WTC11 (cell line): ENCODE measurements at regions not wholly inside any gene's neighbourhood (a gene's known extent, or its start where the extent isn't known, plus 50 kb on each side); places are given as distances from the start of the nearest gene placed in this dataset.

Source experiments
- ATAC-seq: fragments of 200-7000 bp; cut with Tn5 transposase; 2 replicates; pipeline ENCODE4 v1.10.0; 2021; ENCODE audit warnings: mild to moderate bottlenecking, moderate library complexity
- CTCF ChIA-PET: fragments of 300-600 bp; sonication (Branson Sonifier 250); formaldehyde crosslinking; loops from one replicate; lab custom pipeline; 2021; ENCODE audit warnings: antibody characterized with exemption; lab: Charles Lee
- POLR2A ChIA-PET: fragments of 350-600 bp; sonication (Branson Sonifier 250); formaldehyde crosslinking; loops from one replicate; lab custom pipeline; 2021; ENCODE audit warnings: antibody characterized with exemption; lab: Charles Lee
- DNase-seq: peaks from one replicate; pipeline ENCODE4 v3.0.0; 2021; ENCODE audit warnings: low spot score
- H3K27ac Mint-ChIP-seq: 2 replicates; pipeline ENCODE4 v1.8.0; 2021; ENCODE audit warnings: mixed read lengths
- H3K27me3 Mint-ChIP-seq: 2 replicates; pipeline ENCODE4 v1.8.0; 2021; ENCODE audit warnings: low read depth, mild to moderate bottlenecking, moderate library complexity, mixed read lengths
- H3K36me3 Mint-ChIP-seq: 2 replicates; pipeline ENCODE4 v1.8.0; 2021; ENCODE audit warnings: mixed read lengths
- H3K4me1 Mint-ChIP-seq: 2 replicates; pipeline ENCODE4 v1.8.0; 2022; ENCODE audit warnings: mixed read lengths
- H3K4me3 Mint-ChIP-seq: 2 replicates; pipeline ENCODE4 v1.8.0; 2021; ENCODE audit warnings: mild to moderate bottlenecking, moderate library complexity, mixed read lengths
- H3K9me3 Mint-ChIP-seq: 2 replicates; pipeline ENCODE4 v1.8.0; 2021; ENCODE audit warnings: mixed read lengths
- CBFB ChIP-seq: sonication (generic); formaldehyde crosslinking; IDR thresholded peaks from 2 replicates; pipeline ENCODE4 v1.8.1; 2022; ENCODE audit warnings: mild to moderate bottlenecking, low read depth, missing genetic modification reagents
- CREM ChIP-seq: sonication (generic); formaldehyde crosslinking; IDR thresholded peaks from 2 replicates; pipeline ENCODE4 v1.8.1; 2022; ENCODE audit warnings: mild to moderate bottlenecking, missing genetic modification reagents, moderate library complexity
- EMX1 ChIP-seq: fragments of 250-450 bp; sonication (Bioruptor Pico); IDR thresholded peaks from 2 replicates; pipeline ENCODE4 v1.8.0; 2021; ENCODE audit warnings: mild to moderate bottlenecking
- FOXJ3 ChIP-seq: sonication (generic); formaldehyde crosslinking; IDR thresholded peaks from 2 replicates; pipeline ENCODE4 v1.9.0; 2021; ENCODE audit warnings: missing genetic modification reagents, mild to moderate bottlenecking, borderline replicate concordance
- GABPB1 ChIP-seq: sonication (generic); formaldehyde crosslinking; IDR thresholded peaks from 2 replicates; pipeline ENCODE4 v1.8.1; 2023; ENCODE audit warnings: mild to moderate bottlenecking, missing genetic modification reagents
- IRF1 ChIP-seq: sonication (generic); formaldehyde crosslinking; IDR thresholded peaks from 2 replicates; pipeline ENCODE4 v1.8.0; 2023; ENCODE audit warnings: missing genetic modification reagents
- NFATC4 ChIP-seq: fragments of 250-450 bp; sonication (Bioruptor Pico); IDR thresholded peaks from 2 replicates; pipeline ENCODE4 v1.9.0; 2021; ENCODE audit warnings: mild to moderate bottlenecking
- NFYB ChIP-seq: sonication (generic); formaldehyde crosslinking; conservative IDR thresholded peaks from 2 replicates; pipeline ENCODE4 v1.8.0; 2022; ENCODE audit warnings: low read depth, missing genetic modification reagents
- NR1H2 ChIP-seq: sonication (generic); formaldehyde crosslinking; IDR thresholded peaks from 2 replicates; pipeline ENCODE4 v1.9.0; 2021; ENCODE audit warnings: mild to moderate bottlenecking, moderate library complexity, missing genetic modification reagents
- PRDM15 ChIP-seq: sonication (generic); formaldehyde crosslinking; IDR thresholded peaks from 2 replicates; pipeline ENCODE4 v1.8.0; 2022; ENCODE audit warnings: missing genetic modification reagents
- PREB ChIP-seq: sonication (generic); formaldehyde crosslinking; IDR thresholded peaks from 2 replicates; pipeline ENCODE4 v1.8.1; 2022; ENCODE audit warnings: mild to moderate bottlenecking, missing genetic modification reagents, moderate library complexity, borderline replicate concordance
- SMAD3 ChIP-seq: sonication (generic); formaldehyde crosslinking; IDR thresholded peaks from 2 replicates; pipeline ENCODE4 v1.8.0; 2022; ENCODE audit warnings: missing genetic modification reagents, mild to moderate bottlenecking, borderline replicate concordance
- SMAD4 ChIP-seq: sonication (generic); formaldehyde crosslinking; IDR thresholded peaks from 2 replicates; pipeline ENCODE4 v1.8.0; 2022; ENCODE audit warnings: mild to moderate bottlenecking, missing genetic modification reagents
- SP1 ChIP-seq: sonication (generic); formaldehyde crosslinking; conservative IDR thresholded peaks from 2 replicates; pipeline ENCODE4 v1.8.1; 2022; ENCODE audit warnings: missing genetic modification reagents
- TEAD4 ChIP-seq: sonication (generic); formaldehyde crosslinking; IDR thresholded peaks from 2 replicates; pipeline ENCODE4 v1.8.0; 2022; ENCODE audit warnings: mild to moderate bottlenecking, missing genetic modification reagents
- TP53 ChIP-seq: sonication (generic); formaldehyde crosslinking; IDR thresholded peaks from 2 replicates; pipeline ENCODE4 v1.8.1; 2023; ENCODE audit warnings: mild to moderate bottlenecking, missing genetic modification reagents
- USF1 ChIP-seq: sonication (generic); formaldehyde crosslinking; IDR thresholded peaks from 2 replicates; pipeline ENCODE4 v1.8.0; 2022; ENCODE audit warnings: mild to moderate bottlenecking, missing genetic modification reagents
- ZNF121 ChIP-seq: sonication (generic); formaldehyde crosslinking; IDR thresholded peaks from 2 replicates; pipeline ENCODE4 v1.8.0; 2023; ENCODE audit warnings: missing genetic modification reagents
- ZNF232 ChIP-seq: sonication (generic); formaldehyde crosslinking; IDR thresholded peaks from 2 replicates; pipeline ENCODE4 v1.8.0; 2022; ENCODE audit warnings: mild to moderate bottlenecking, missing genetic modification reagents
- ZNF416 ChIP-seq: fragments of 250-450 bp; sonication (Bioruptor Pico); IDR thresholded peaks from 2 replicates; pipeline ENCODE4 v1.9.0; 2021; ENCODE audit warnings: mild to moderate bottlenecking, inconsistent platforms
- TF ChIP-seq, protein P1 (sequence below): sonication (generic); formaldehyde crosslinking; conservative IDR thresholded peaks from 2 replicates; pipeline ENCODE4 v1.8.1; 2022; ENCODE audit warnings: mild to moderate bottlenecking, missing genetic modification reagents
- TF ChIP-seq, protein P2 (sequence below): sonication (generic); formaldehyde crosslinking; IDR thresholded peaks from 2 replicates; pipeline ENCODE4 v1.8.1; 2023; ENCODE audit warnings: mild to moderate bottlenecking, missing genetic modification reagents, moderate library complexity

GRCh38 chr3:124653797-124654469 is 76.3 kb upstream of the UMPS start:
- ATAC-seq (no peak), DNase-seq (no peak)
- Mint-ChIP-seq H3K4me1 (peaks cover 12% of the 10 kb centered on the region), H3K4me3 (no peak overlapping the region), H3K27me3 (no peaks in the 10 kb centered on the region), H3K9me3 (no peaks in the 10 kb centered on the region), H3K36me3 (peaks cover 4% of the 10 kb centered on the region; the same call in 1 of the 2 replicates)
- ChIA-PET POLR2A (no interaction called here), CTCF (interaction anchor here (1.0 to 2.0 kb wide), 3 partner anchors 18 to 47 kb away, joined by 3 to 4 read pairs (median 4); no protein-coding TSS in a partner anchor)
- no peak for TF ChIP-seq NR1H2
- TF ChIP-seq CREM, result no peak
- TF ChIP-seq FOXJ3, result no peak
- no peak for TF ChIP-seq NFATC4 (CRISPR knock-in tag)
- no peak for TF ChIP-seq SMAD3 (CRISPR knock-in tag)
- TF ChIP-seq USF1, result no peak
- TF ChIP-seq IRF1 (CRISPR knock-in tag), result no peak
- TF ChIP-seq TP53 (CRISPR knock-in tag), result no peak
- TF ChIP-seq SMAD4, result no peak
- TF ChIP-seq, protein P1, sequence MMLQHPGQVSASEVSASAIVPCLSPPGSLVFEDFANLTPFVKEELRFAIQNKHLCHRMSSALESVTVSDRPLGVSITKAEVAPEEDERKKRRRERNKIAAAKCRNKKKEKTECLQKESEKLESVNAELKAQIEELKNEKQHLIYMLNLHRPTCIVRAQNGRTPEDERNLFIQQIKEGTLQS (CRISPR knock-in tag), result no peak
- no peak for TF ChIP-seq NFYB
- TF ChIP-seq, all 79 proteins: peak for 0
- H3K27ac Mint-ChIP-seq, result no peak overlapping the region

DNA sequence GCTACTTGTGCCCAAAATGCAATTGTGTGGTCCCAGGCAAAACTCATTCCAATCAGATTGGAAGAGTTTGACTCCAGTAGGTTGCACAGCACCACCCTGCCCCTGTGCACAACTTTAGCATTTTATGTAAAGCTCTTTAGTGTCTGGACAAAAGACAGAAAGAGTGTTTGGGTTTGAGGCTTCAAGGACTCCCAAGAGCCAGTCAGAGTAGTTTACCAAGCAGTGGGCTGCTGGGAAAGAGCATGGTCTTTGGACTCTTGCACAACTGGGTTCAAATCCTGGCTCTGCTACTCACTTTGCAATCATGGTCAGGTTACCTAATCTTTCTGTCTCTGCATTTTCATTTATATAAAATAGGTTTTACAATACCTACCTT is 75.8 kb upstream of the UMPS start:
- TF ChIP-seq TEAD4 (CRISPR knock-in tag), result no peak
- peak; percentile 24; the same call in 1 of the 2 replicates for TF ChIP-seq GABPB1 (CRISPR knock-in tag)
- no peak for TF ChIP-seq ZNF232 (CRISPR knock-in tag)
- TF ChIP-seq PRDM15 (CRISPR knock-in tag), result no peak
- TF ChIP-seq SP1 (CRISPR knock-in tag), result no peak
- CTCF ChIA-PET, result interaction anchor here (1.0 to 2.0 kb wide), 3 partner anchors 18 to 47 kb away, joined by 3 to 4 read pairs (median 4); no protein-coding TSS in a partner anchor
- H3K27me3 Mint-ChIP-seq, result no peaks in the 10 kb centered on the region
- H3K9me3 Mint-ChIP-seq, result no peaks in the 10 kb centered on the region
- H3K4me3 Mint-ChIP-seq, result no peak overlapping the region
- DNase-seq, result no peak
- ATAC-seq, result no peak
- H3K4me1 Mint-ChIP-seq, result peaks cover 12% of the 10 kb centered on the region
- no peak overlapping the region for H3K27ac Mint-ChIP-seq
- POLR2A ChIA-PET, result no interaction called here
- H3K36me3 Mint-ChIP-seq, result peaks cover 4% of the 10 kb centered on the region; the same call in 1 of the 2 replicates

DNA sequence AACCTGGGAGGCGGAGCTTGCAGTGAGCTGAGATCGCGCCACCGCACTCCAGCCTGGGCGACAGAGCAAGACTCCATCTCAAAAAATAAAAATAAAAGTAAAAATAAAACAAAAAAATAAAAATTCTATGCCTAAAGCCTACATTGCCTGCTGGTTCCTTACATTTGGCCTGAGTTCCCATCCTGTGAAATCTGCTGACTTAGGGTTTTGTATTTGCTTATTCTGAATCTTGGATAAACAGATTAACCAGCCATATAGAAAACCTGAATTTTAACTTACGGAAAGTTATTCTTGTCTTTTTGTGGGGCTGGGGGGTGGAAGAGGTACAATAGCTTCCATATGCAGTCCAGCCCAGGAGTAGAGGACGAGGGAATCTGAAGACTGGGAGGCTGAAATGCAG is 73.7 kb upstream of the UMPS start:
- Mint-ChIP-seq H3K27ac (no peak overlapping the region), H3K27me3 (no peaks in the 10 kb centered on the region), H3K4me3 (no peak overlapping the region), H3K4me1 (no peaks in the 10 kb centered on the region), H3K9me3 (no peaks in the 10 kb centered on the region), H3K36me3 (peaks cover 4% of the 10 kb centered on the region; the same call in 1 of the 2 replicates)
- DNase-seq (no peak), ATAC-seq (no peak)
- CTCF ChIA-PET, result no interaction called here
- POLR2A ChIA-PET, result no interaction called here
- TF ChIP-seq ZNF416 (CRISPR knock-in tag) (no peak), GABPB1 (CRISPR knock-in tag) (no peak), SP1 (CRISPR knock-in tag) (no peak), FOXJ3 (no peak), CBFB (no peak), PREB (no peak), NFATC4 (CRISPR knock-in tag) (no peak), EMX1 (CRISPR knock-in tag) (no peak), ZNF121 (no peak)
- TF ChIP-seq, protein P2, sequence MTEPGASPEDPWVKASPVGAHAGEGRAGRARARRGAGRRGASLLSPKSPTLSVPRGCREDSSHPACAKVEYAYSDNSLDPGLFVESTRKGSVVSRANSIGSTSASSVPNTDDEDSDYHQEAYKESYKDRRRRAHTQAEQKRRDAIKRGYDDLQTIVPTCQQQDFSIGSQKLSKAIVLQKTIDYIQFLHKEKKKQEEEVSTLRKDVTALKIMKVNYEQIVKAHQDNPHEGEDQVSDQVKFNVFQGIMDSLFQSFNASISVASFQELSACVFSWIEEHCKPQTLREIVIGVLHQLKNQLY (CRISPR knock-in tag), result no peak
